Endodermal cell (in vitro differentiated cells): ENCODE measurements at regions not wholly inside any gene's neighbourhood (a gene's known extent, or its start where the extent isn't known, plus 50 kb on each side); places are given as distances from the start of the nearest gene placed in this dataset.

ENCODE experiments used
- DNase-seq: peaks from one replicate; pipeline ENCODE4 v3.0.0-alpha.2; 2017
- H3K27ac ChIP-seq: 2 replicates; pipeline ENCODE4 v1.5.1; 2013; ENCODE audit warnings: mild to moderate bottlenecking, low read depth, low read length, moderate library complexity
- H3K27me3 ChIP-seq: 2 replicates; pipeline ENCODE4 v1.6.1; 2013; ENCODE audit warnings: mild to moderate bottlenecking, low read length, moderate library complexity; ENCODE audit not compliant: insufficient read depth, control insufficient read depth, poor library complexity, severe bottlenecking
- H3K36me3 ChIP-seq: 2 replicates; pipeline ENCODE4 v1.7.0; 2013; ENCODE audit warnings: mild to moderate bottlenecking, low read length, moderate library complexity; ENCODE audit not compliant: control insufficient read depth, insufficient read depth
- H3K4me1 ChIP-seq: one replicate; pipeline ENCODE4 v1.7.0; 2013; ENCODE audit warnings: low read length; ENCODE audit not compliant: control insufficient read depth, insufficient read depth
- H3K4me3 ChIP-seq: 2 replicates; pipeline ENCODE4 v1.5.1; 2013; ENCODE audit warnings: mild to moderate bottlenecking, low read length, moderate library complexity
- H3K9ac ChIP-seq: 2 replicates; pipeline ENCODE4 v1.6.1; 2013; ENCODE audit warnings: mild to moderate bottlenecking, low read length, moderate library complexity; ENCODE audit not compliant: poor library complexity, severe bottlenecking; ENCODE audit errors: extremely low read depth
- H3K9me3 ChIP-seq: 2 replicates; pipeline ENCODE4 v1.6.1; 2013; ENCODE audit warnings: mild to moderate bottlenecking, low read length, moderate library complexity; ENCODE audit not compliant: control insufficient read depth
- H3K27ac Mint-ChIP-seq: 2 replicates; pipeline ENCODE4 v1.8.0; 2020; ENCODE audit warnings: mixed read lengths
- H3K27me3 Mint-ChIP-seq: 2 replicates; pipeline ENCODE4 v1.8.0; 2021; ENCODE audit warnings: mild to moderate bottlenecking, mixed read lengths; ENCODE audit not compliant: insufficient read depth
- H3K36me3 Mint-ChIP-seq: 2 replicates; pipeline ENCODE4 v1.8.0; 2020; ENCODE audit warnings: low read depth, mixed read lengths
- H3K4me1 Mint-ChIP-seq: 2 replicates; pipeline ENCODE4 v1.8.0; 2020; ENCODE audit warnings: mixed read lengths
- H3K4me3 Mint-ChIP-seq: 2 replicates; pipeline ENCODE4 v1.8.0; 2020; ENCODE audit warnings: mild to moderate bottlenecking, moderate library complexity, mixed read lengths
- H3K9me3 Mint-ChIP-seq: 2 replicates; pipeline ENCODE4 v1.8.0; 2020; ENCODE audit warnings: mild to moderate bottlenecking, mixed read lengths
- WGBS, 2 experiments: methylation state at CpG; one replicate each; pipeline versions ENCODE4 v1.1.5 to v1.1.7; 2013; ENCODE audit warnings: missing lambda C conversion rate in 2 of 2, mixed read lengths in 1 of 2; ENCODE audit not compliant: insufficient coverage in 1 of 2, insufficient read length in 1 of 2; 5-methylcytosine and 5-hydroxymethylcytosine counted together
- TF ChIP-seq, protein P1 (sequence below): fragments of 200-600 bp; sonication (generic); conservative IDR thresholded peaks from 2 replicates; pipeline ENCODE4 v1.5.0; 2021; ENCODE audit warnings: antibody characterized with exemption, mild to moderate bottlenecking

- peaks cover 4% of the 10 kb centered on the region for H3K36me3 Mint-ChIP-seq
These were observed 97.7 kb upstream of the PDHA2 start for GRCh38 chr4:95742179-95742578.

DNA sequence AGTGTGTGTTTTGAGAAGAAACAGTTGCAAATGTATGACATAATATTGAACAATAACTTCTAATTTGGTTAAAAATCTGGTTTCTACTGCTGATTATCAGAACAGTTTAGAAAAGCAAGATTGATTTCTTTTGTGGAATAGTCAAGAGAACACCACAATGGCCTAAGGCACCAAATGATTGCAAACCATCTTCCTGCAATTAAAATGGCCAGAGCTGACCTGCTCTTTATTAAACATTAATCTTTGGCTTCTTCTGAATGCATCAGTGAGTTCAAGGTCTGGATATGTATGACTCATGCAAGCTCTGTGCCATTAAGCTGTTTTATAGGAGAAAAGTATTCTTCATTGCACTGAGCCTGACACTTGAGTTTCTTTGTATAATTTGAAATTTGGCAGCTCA lies 107.8 kb upstream of the PDHA2 start:
- Mint-ChIP-seq H3K9me3 (no peaks in the 10 kb centered on the region), H3K4me3 (no peak overlapping the region), H3K36me3 (no peaks in the 10 kb centered on the region), H3K27ac (no peak overlapping the region), H3K4me1 (peaks cover 18% of the 10 kb centered on the region), H3K27me3 (no peaks in the 10 kb centered on the region)
- H3K4me1 ChIP-seq = no peaks in the 10 kb centered on the region
- H3K27me3 ChIP-seq = no peaks in the 10 kb centered on the region
- no peaks in the 10 kb centered on the region for H3K36me3 ChIP-seq
- no peaks in the 10 kb centered on the region for H3K9me3 ChIP-seq
- no peak overlapping the region for H3K27ac ChIP-seq
- H3K4me3 ChIP-seq = no peak overlapping the region
- TF ChIP-seq, protein P1, sequence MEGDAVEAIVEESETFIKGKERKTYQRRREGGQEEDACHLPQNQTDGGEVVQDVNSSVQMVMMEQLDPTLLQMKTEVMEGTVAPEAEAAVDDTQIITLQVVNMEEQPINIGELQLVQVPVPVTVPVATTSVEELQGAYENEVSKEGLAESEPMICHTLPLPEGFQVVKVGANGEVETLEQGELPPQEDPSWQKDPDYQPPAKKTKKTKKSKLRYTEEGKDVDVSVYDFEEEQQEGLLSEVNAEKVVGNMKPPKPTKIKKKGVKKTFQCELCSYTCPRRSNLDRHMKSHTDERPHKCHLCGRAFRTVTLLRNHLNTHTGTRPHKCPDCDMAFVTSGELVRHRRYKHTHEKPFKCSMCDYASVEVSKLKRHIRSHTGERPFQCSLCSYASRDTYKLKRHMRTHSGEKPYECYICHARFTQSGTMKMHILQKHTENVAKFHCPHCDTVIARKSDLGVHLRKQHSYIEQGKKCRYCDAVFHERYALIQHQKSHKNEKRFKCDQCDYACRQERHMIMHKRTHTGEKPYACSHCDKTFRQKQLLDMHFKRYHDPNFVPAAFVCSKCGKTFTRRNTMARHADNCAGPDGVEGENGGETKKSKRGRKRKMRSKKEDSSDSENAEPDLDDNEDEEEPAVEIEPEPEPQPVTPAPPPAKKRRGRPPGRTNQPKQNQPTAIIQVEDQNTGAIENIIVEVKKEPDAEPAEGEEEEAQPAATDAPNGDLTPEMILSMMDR = no peak
- no peak for DNase-seq
- no peak overlapping the region for H3K9ac ChIP-seq

More at GRCh38 chr4:95742179-95742578, 97.7 kb upstream of the PDHA2 start:
- Histone ChIP-seq H3K36me3 (no peaks in the 10 kb centered on the region), H3K9ac (no peak overlapping the region), H3K27me3 (no peaks in the 10 kb centered on the region), H3K9me3 (peaks cover 11% of the 10 kb centered on the region), H3K4me1 (no peaks in the 10 kb centered on the region), H3K4me3 (no peak overlapping the region), H3K27ac (no peak overlapping the region)
- WGBS, 2 experiments = no CpG with 5 or more reads among the region's 1 CpG
- no peaks in the 10 kb centered on the region for H3K27me3 Mint-ChIP-seq
- DNase-seq = no peak
- TF ChIP-seq, protein P1 = no peak
- H3K27ac Mint-ChIP-seq = no peak overlapping the region
- peaks cover 13% of the 10 kb centered on the region for H3K4me1 Mint-ChIP-seq
- no peak overlapping the region for H3K4me3 Mint-ChIP-seq
- H3K9me3 Mint-ChIP-seq = peaks cover 22% of the 10 kb centered on the region

- Mint-ChIP-seq H3K9me3 (no peaks in the 10 kb centered on the region), H3K27ac (no peak overlapping the region), H3K36me3 (no peaks in the 10 kb centered on the region), H3K4me3 (no peak overlapping the region), H3K27me3 (no peaks in the 10 kb centered on the region), H3K4me1 (peaks cover 18% of the 10 kb centered on the region)
- DNase-seq = peak; percentile 66
- no peak overlapping the region for H3K27ac ChIP-seq
- TF ChIP-seq, protein P1 = no peak
- H3K27me3 ChIP-seq = no peaks in the 10 kb centered on the region
- 69 to 83% methylated on average over 2 to 9 of the region's 9 CpGs for WGBS, 2 experiments
- H3K9me3 ChIP-seq = no peaks in the 10 kb centered on the region
- H3K9ac ChIP-seq = no peak overlapping the region
- no peak overlapping the region for H3K4me3 ChIP-seq
- no peaks in the 10 kb centered on the region for H3K4me1 ChIP-seq
- H3K36me3 ChIP-seq = no peaks in the 10 kb centered on the region
These were observed 110.3 kb upstream of the PDHA2 start for GRCh38 chr4:95729596-95729995.
